ENCODE measurements at regions not wholly inside any gene's neighbourhood (a gene's known extent, or its start where the extent isn't known, plus 50 kb on each side); places are given as distances from the start of the nearest gene placed in this dataset.

- no peak overlapping the region for H3K27ac ChIP-seq (ENCODE audit: insufficient read depth, low read depth, low read length)
- H3K27me3 ChIP-seq (ENCODE audit: control insufficient read depth in 2 of 2, insufficient read depth in 2 of 2, low read length in 2 of 2): no peaks in the 10 kb centered on the region
- H4K20me1 ChIP-seq (replicated peaks; ENCODE audit: control insufficient read depth, extremely low read depth, insufficient read depth, low read length): no peaks in the 10 kb centered on the region
- POLR2A ChIA-PET: no interaction called here
- no peaks in the 10 kb centered on the region for H3K79me2 ChIP-seq (ENCODE audit: control insufficient read depth, insufficient read depth, low read length)
- H2AFZ ChIP-seq (ENCODE audit: low read depth, low read length): no peak overlapping the region
- no TSS peak for BruUV-seq (replicated peaks)
- H3K4me3 ChIP-seq (replicated peaks in 1 of 3; ENCODE audit: insufficient read depth in 1 of 3, low read depth in 1 of 3, low read length in 3 of 3): no peak overlapping the region
- H3K4me1 ChIP-seq (ENCODE audit: control insufficient read depth, extremely low read depth, insufficient read depth, low read length): no peaks in the 10 kb centered on the region
- TF ChIP-seq JUN (IDR thresholded peaks at IDR 0.05; ENCODE audit: borderline replicate concordance, insufficient read depth, insufficient read length, low read depth) (no peak), MAX (IDR thresholded peaks at IDR 0.05; ENCODE audit: insufficient read depth, insufficient read length) (no peak), CTCF (IDR thresholded peaks at IDR 0.05; ENCODE audit: extremely low read depth in 1 of 2, insufficient read depth in 1 of 2, low read depth in 1 of 2, low read length in 2 of 2) (no peak), POLR2AphosphoS5 (IDR thresholded peaks at IDR 0.05; ENCODE audit: insufficient read depth, low read depth, low read length) (no peak), EZH2 (IDR thresholded peaks at IDR 0.05; ENCODE audit: borderline replicate concordance, low read depth, low read length, severe bottlenecking) (no peak), POLR2A (IDR thresholded peaks at IDR 0.05; ENCODE audit: low read depth, low read length) (no peak), GATA2 (IDR thresholded peaks at IDR 0.05; ENCODE audit: insufficient read depth, insufficient read length, low read depth, low read length) (no peak), FOS (IDR thresholded peaks at IDR 0.05; ENCODE audit: borderline replicate concordance, insufficient read depth, low read length) (no peak), MYC (IDR thresholded peaks at IDR 0.05; ENCODE audit: low read depth, low read length) (no peak)
- no peak overlapping the region for H3K4me2 ChIP-seq (ENCODE audit: insufficient read depth, low read length)
- CTCF ChIA-PET: no interaction called here
- intact Hi-C loops (cut with micrococcal nuclease): no loop called here
- H3K9ac ChIP-seq (replicated peaks; ENCODE audit: extremely low read depth, insufficient read depth, low read length): no peak overlapping the region
- dilution Hi-C loops (cut with MboI; ENCODE audit: extremely low pct_ligation_motif_present, low sequenced_read_pairs): no loop called here
- H3K9me3 ChIP-seq (replicated peaks; ENCODE audit: control insufficient read depth, insufficient read depth, low read length): no peaks in the 10 kb centered on the region
- FAIRE-seq: no peak
- no peaks in the 10 kb centered on the region for H3K9me1 ChIP-seq (replicated peaks; ENCODE audit: control insufficient read depth, extremely low read depth, insufficient read depth, low read length)
- no peaks in the 10 kb centered on the region for H3K36me3 ChIP-seq (ENCODE audit: control insufficient read depth in 2 of 2, extremely low read depth in 1 of 2, insufficient read depth in 2 of 2, low read length in 2 of 2)
- DNase-seq (ENCODE audit: low read depth, low spot score): no peak
Measured at GRCh38 chr11:97786961-97787360, 1233.8 kb upstream of the CNTN5 start.

Data from endothelial cell of umbilical vein (primary cell).